MM.1S (cell line): ENCODE measurements at regions not wholly inside any gene's neighbourhood (a gene's known extent, or its start where the extent isn't known, plus 50 kb on each side); places are given as distances from the start of the nearest gene placed in this dataset.

Experiments
- EZH2 ChIP-seq: fragments of 300-600 bp; sonication (generic); optimal IDR thresholded peaks from 2 replicates; pipeline ENCODE3; 2017; ENCODE audit warnings: low read depth, mild to moderate bottlenecking, antibody characterized with exemption, low read length, mixed read lengths
- TF ChIP-seq, protein P1 (sequence below): fragments of 300-600 bp; sonication (generic); IDR thresholded peaks from 2 replicates; pipeline ENCODE4 v1.5.1; 2016; ENCODE audit warnings: antibody characterized with exemption, low read length, mixed read lengths

GRCh38 chr2:12033494-12033893 is 287.1 kb downstream of the LPIN1 start:
- TF ChIP-seq, protein P1, sequence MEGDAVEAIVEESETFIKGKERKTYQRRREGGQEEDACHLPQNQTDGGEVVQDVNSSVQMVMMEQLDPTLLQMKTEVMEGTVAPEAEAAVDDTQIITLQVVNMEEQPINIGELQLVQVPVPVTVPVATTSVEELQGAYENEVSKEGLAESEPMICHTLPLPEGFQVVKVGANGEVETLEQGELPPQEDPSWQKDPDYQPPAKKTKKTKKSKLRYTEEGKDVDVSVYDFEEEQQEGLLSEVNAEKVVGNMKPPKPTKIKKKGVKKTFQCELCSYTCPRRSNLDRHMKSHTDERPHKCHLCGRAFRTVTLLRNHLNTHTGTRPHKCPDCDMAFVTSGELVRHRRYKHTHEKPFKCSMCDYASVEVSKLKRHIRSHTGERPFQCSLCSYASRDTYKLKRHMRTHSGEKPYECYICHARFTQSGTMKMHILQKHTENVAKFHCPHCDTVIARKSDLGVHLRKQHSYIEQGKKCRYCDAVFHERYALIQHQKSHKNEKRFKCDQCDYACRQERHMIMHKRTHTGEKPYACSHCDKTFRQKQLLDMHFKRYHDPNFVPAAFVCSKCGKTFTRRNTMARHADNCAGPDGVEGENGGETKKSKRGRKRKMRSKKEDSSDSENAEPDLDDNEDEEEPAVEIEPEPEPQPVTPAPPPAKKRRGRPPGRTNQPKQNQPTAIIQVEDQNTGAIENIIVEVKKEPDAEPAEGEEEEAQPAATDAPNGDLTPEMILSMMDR, result no peak
- TF ChIP-seq EZH2, result no peak
